ENCODE measurements at regions not wholly inside any gene's neighbourhood (a gene's known extent, or its start where the extent isn't known, plus 50 kb on each side); places are given as distances from the start of the nearest gene placed in this dataset.

DNA sequence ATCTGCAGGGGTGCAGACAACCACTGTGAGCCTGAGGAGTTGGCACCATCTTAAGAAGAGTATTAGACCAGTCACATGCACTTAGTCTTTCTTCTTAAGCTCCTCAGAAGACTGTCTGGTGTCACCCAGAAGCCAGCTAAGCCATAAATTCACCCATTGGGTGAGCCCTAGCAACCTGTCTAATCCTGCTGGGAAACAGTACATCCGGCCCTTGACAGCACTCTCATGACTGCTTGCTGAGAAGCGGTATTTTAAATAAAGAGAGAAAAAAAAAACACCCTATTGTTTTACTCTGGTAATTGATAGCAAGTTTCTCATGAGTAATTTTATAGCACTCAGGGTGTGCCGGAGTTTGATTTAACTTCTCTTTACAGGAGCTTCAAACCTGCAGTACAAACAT, 134.7 kb downstream of the SOX9 start:
- DNase-seq (ENCODE audit: low spot score), result no peak
- no peak for FAIRE-seq

DNA sequence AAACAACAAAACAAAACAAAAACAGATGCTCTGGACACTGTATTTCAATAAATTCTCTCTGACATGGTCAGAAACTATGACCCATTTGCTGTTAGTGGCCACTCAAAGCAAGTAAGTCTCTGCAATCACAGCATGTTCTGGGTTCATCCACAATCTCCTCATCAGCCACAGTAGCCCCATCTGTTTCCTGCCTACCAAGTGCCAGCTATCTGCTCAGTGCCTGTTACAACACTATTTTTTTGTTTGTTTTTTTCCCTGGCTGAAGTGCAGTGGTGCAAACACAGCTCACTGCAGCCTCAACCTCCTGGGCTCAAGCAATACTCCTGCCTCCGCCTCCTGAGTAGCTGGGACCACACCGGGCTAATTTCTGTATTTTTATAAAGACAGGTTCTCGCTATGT, 137.9 kb downstream of the SOX9 start:
- FAIRE-seq, result no peak
- DNase-seq (ENCODE audit: low spot score), result no peak

DNA sequence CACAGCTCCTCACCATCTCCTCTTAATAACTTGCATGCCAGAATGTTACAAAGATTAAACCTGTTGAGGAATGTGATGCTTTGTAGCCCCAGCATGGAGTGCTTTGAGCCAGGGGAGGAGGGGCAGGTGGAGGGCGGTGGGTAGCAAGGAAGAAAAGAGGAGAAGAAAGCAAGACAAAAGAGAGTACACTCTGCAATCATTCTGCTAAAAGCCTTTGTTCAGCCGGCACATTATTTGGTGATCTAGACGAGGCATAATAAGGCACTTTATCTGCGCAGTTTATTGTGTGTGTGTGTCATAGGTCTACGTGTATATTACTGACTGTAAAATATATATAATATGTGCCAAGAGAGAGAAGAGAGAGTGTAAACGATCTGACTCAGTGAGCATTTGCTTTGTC, 139.1 kb downstream of the SOX9 start:
- DNase-seq (ENCODE audit: low spot score) (no peak), FAIRE-seq (no peak)

DNA sequence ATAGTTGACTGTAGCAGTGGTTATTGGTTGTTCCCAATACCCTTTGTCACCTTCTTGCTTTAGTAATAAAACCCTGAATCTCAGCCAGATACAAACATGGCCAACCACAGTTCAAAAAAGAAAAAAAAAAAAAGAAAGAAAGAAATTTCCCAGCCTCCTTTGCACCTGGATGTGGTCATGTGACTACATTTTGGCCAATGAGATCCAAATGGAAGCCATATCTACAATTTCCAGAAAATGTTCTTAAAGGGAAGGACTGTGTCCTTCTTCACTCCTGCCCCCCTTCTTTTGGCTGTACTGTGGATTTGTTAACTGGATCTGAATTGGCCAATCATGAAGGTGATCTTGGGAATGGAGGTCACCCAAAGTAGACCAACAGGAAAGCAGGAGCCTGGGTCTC, 141.9 kb downstream of the SOX9 start:
- no peak for FAIRE-seq

DNA sequence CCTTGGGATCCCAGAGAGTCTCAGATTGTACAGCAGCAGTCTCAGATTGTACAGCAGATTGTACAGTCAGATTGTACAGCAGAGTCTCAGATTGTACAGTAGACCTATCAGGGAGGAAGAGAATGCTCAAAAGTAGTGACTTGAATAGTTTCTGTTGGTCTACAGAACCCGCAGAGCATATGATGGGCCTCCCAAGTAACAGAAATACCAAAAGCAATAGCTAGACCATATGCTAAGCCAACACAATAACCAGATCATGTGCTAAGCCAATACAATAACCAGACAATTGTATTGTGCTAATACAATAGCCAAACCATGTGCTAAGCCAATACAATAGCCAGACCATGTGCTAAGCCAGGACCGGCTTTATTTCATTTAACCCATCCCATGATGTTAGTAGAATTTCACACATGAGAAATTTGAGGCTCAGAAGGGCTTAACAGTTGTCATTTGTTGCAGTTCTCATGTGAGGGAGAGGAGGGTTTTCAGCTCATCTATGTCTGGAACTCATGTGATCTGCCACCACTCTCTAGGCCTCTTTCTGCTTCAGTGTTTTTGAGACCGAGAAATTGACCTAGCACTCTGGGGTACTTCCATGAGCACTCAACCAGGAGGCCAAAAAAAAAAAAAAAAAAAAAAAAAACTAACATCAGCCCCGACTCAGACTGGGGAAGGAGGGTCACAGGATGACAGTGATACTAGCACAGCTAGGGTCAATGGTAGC, 144.0 kb downstream of the SOX9 start:
- FAIRE-seq (no peak), DNase-seq (ENCODE audit: low spot score) (no peak)

More for the DNA sequence above, 141.9 kb downstream of the SOX9 start:
- DNase-seq (ENCODE audit: low spot score), result no peak

DNA sequence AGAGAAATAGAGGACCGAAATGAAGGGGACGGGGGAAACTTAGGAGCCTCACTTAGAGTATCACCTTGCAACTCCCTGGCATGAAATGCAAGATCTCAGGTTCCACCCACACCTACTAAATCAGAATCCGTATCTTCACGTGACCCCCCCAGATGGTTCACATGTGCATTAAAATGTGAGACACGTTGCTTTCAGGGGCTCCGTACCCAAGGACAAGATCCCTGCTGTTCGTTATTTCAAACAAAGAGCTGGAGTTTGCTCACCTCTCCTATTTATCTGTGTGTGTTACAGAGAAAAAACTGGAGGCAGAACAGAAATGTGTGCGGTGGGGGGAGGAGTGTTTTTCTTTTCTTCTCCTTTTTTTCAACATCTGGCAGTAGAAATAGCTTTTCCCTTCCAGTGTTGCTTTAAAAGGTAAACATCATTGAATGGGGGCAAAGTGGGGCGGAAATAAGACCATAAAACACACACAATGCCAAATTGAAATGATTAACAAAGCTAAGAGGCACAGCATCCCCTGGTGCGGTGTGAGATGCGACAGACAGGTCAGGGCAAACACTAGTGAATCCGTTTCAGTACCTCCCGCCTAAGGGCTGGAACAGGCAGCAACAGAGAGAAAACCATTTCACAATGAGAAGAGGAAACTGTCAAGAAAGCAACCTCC, 145.4 kb downstream of the SOX9 start:
- DNase-seq (ENCODE audit: low spot score) (no peak), FAIRE-seq (no peak)

DNA sequence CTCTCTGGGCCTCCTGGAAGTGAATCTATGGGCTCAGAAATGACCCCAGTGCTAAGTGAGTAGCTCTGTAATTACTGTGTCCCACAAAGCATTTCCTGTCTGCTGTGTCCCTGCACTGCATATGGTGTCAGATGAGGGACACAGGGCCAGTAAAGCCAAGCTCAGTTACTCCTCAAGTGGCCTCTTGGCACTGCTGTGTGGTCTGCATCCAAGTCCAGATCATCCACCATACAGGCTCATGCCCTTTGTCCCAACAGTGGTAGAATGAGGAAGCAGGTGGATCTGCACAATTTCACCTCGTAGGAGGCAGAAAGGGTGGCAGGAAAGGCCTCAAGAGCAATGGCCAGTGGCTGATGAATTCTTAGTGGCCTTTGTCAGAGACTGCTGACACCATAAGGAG, 146.8 kb downstream of the SOX9 start:
- FAIRE-seq, result no peak
- DNase-seq (ENCODE audit: low spot score), result no peak

DNA sequence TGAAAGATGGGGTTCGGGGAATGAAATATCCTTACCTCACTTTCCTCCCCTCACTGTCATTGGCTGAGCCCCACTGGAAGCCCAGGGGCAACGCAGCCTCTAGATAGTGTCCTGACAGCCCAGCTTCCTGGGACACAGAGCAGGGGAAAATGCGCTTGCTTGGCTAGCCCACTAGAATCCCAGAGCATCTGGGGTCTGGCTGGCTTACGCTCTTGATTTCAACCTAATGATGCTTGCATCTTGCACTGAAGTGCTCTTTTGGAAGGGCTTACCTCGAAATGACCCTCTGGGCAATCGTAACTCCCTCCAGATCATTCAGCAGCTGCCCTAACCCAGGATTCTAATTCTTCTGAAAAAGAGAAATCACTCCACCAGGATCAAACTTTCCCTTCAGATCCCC, 147.6 kb downstream of the SOX9 start:
- FAIRE-seq (no peak), DNase-seq (ENCODE audit: low spot score) (no peak)

DNA sequence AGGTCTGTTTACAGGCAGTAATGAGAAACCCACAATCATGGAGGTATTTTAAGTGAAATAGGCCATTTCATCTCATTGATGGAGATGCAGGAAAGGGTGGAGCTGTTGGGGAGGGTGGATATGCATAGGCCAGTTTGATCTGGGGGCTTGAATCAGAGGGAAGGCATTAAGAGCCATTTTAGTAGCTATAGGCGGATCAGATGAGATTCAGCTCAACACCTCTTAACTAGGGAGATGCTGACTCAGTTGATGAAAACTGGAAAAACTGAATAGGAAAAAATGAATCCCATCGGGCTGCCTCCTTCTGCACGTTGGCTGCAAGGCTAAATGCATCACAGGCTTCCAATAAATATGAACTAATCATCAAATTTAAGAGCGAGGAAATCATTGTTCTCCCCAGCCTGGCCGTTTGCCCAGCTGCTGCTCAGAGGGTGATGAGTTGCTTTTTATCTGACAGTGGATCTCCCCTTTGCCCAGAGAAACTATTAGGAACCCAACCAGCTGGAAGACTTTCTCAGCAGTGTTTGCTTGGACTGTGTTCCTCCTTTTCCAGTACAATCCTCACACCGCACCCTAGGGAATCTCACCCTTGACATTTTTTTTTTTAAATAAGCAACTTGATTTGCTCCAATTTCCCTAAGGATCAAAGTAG, 149.6 kb downstream of the SOX9 start:
- no peak for DNase-seq (ENCODE audit: low spot score)

DNA sequence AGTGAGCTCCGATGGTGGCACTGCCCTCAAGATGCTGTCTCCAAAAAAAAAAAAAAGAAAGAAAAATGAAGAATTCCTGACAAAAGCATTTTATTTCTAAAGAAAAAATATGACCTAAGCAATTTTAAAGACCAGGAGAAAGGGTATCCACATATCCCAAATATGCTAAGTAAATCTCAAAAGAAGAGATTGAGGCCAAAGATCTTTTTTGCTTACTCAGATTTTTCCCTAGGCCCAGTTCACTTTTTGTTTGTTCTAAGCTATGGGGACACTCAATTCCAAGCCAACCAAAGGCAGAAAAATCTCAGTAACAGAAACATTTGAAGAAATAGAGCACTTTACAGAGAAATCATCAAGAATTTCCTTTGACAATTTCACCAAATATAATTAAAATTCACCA, 150.8 kb downstream of the SOX9 start:
- no peak for DNase-seq (ENCODE audit: low spot score)

More for the DNA sequence above, 149.6 kb downstream of the SOX9 start:
- no peak for FAIRE-seq

DNA sequence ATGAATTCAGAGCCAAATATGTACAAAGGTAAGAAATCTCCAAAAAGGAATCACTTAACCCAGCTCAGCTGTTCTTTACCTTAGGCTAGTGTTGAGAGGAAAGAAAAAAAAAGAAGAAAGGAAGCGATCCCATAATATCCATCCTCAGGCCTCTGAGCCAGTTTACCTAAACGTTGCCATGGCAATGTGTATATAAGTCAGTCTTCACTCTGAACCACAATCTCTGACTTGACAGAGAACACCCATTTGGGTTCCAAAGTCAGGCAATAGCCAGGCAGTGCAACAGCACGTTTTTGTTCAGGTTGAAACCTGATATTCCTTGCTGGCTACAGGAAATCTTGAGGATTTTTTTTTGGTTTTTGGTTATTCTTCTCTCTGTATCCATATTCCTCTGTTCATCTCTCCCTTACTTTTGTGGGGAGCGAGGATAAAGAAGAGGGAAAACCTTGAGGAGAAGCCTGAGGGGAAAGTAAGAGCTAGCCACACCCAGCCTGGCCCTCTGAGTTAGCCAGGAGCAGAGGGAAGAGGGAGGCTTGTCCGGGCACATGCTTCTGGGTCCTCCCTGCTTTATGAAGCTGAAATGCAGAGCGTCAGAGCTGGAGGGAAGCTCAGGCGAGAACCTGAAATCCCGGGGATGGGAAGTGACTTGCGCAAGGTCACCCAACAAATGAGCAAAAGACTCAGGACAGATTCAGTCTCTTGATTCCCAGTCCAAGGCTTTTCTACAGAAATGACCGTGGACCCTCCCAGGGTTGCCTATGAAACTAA, 152.7 kb downstream of the SOX9 start:
- FAIRE-seq, result no peak
- DNase-seq (ENCODE audit: low spot score), result no peak

More for the DNA sequence above, 150.8 kb downstream of the SOX9 start:
- FAIRE-seq, result no peak

DNA sequence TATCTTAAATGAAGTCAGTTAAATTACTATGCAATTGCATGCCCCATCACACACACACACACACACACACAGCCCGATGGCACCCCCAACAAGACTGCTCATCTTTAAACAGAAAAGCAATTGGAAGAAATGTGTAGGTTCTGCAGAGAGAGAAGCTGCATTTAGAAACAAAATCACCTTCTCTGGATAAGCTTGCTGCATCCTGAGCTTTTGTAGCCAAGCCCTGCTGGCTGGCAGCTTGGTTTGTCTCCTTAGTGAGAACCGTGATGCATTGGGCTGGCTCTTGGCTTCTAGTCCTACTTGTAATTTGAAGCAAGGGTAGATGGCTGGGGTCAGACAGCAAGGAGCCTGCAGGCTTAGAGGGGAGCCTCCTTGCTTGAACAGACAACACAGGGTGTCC, 153.8 kb downstream of the SOX9 start:
- DNase-seq (ENCODE audit: low spot score) (no peak), FAIRE-seq (no peak)

DNA sequence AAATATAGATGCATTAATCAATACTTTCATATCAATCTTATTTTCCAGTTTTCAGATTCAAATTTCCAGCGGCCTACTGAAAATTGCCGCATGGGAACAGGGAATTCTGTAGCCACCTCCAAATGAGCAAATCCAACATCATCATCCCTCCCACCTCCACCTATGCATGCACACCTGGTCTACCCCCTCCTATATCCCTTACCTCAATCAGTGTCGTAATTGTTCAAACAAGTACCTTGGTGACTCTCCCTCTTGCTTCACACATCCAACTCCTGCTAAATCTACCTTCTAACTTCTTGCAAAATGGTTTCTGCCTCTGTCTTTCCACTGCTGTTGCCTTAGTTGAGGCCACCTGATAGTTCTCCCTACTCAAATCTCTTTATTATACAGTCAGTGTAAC, 160.1 kb downstream of the SOX9 start:
- DNase-seq (ENCODE audit: low spot score) (no peak), FAIRE-seq (no peak)

DNA sequence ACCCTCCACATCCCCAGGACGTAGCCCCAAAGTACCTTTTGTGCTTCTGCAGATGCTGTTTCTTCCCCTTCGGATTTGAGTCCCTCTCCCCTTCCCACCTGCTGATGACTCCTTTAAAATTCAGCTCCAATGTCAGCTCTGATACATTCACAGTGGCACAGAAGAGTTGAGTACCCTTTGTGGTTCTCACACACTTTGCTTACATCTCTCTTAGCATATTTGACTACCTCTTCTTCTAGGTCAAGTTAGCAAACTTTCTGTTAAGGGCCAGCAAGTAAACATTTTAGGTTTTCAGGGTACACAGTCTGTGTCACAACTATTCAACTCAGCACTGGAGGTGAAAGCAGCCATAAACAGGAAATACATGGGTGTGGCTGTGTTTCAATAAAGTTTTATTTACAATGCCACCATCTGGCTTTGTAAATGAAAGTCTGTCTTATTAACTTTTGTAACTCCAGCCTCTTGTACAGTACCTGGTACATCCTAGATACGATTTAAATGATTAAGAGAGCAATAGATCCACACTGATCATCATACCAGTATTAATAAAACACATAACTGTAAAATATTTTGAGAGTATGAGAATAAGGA, 161.7 kb downstream of the SOX9 start:
- DNase-seq (ENCODE audit: low spot score) (no peak), FAIRE-seq (no peak)

DNA sequence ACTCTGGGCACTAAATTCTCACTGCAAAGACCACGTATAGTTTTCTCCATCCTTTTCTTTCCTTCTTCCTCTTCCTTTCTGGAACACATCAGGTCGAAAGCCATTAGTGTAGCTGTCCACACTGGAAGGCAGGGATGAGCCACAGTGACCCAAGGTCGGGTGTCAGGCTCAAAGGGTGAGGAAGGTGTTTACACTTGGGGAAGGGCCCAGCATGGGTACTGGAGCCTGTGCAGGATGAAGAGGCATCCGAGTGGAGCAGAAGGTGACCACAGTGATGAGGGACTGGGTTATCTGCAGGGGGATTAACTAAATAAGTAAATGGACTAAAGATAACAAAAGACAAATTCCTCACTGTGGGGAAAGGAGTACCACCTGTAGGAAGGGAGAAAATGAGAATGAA, 164.0 kb downstream of the SOX9 start:
- no peak for DNase-seq (ENCODE audit: low spot score)
- FAIRE-seq, result no peak

DNA sequence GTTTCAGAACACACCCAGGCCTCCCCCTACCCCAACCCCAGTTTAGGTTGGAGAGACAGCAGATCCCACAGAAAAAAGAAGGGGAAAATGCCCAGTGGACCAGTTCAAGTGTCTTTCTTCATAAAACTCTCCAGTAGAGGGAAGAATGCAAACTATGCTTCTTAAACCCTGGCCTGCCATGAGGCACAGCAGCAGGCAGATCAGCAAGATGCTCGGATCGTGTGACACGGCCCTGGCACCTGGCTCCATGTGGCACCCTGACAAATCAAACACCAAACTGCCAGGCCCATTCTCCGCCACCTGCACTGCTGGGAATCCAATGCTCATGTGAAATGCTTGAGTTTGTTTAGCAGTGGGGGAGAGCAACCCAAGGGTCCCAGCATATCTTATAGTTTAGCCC, 166.8 kb downstream of the SOX9 start:
- no peak for FAIRE-seq
- DNase-seq (ENCODE audit: low spot score), result no peak

DNA sequence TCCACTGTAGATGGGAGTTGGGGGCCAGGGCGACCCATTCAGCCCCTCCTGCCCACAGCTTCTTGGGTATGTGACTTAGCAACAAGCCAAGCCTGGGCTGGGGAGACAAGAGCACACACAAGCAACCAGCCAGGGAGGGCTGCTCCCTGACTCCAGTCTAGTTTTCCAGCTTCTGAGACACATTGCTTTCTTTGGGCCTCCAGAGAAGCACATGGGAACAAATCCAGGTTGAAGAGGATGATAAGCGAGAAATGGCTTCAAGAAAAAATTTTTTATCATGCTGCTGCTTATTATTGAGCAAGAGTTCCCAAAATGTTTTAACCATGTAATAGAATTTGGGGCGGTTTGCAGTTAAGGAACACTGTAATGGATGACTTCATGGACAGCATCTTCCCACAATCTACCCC, 173.7 kb downstream of the SOX9 start:
- FAIRE-seq, result no peak
- no peak for DNase-seq (ENCODE audit: low spot score)

DNA sequence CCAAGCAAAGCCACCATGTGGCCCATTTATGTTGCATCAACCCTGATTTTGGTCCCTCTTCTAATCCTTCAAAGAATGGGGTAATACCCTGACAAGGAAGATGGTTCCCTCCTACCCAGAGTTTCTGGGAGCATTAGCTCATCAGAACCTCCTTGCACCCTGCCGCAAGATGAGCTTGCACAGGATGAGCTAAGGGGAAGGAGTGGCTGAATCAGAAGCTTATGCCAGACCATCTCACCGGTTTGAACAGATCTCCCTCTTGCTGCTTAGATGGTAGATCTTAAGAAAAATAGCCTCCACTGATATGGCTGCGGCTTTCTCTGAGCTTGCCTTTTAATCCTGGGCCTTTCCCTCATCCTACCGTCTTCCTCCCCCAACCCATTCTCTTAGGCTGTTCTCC, 175.1 kb downstream of the SOX9 start:
- no peak for FAIRE-seq
- no peak for DNase-seq (ENCODE audit: low spot score)

DNA sequence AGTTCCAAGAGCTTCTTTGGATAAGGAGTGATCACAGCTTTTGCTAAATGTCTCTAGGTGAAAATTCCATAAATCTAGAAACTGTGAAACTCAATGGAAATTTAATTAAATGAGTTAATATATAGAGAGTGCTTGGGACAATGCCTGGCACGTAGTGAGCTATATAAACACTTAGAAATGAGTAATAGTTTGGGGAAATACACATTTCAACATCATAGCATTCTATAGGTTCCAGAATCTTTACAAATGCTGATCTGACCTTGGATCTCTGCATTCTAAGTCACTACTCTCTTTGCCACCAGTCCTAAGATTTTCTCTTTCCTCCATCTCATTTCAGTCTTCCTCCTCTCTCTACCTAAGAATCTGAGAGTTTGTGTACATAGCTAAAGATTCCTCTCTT, 175.6 kb downstream of the SOX9 start:
- DNase-seq (ENCODE audit: low spot score) (no peak), FAIRE-seq (no peak)

DNA sequence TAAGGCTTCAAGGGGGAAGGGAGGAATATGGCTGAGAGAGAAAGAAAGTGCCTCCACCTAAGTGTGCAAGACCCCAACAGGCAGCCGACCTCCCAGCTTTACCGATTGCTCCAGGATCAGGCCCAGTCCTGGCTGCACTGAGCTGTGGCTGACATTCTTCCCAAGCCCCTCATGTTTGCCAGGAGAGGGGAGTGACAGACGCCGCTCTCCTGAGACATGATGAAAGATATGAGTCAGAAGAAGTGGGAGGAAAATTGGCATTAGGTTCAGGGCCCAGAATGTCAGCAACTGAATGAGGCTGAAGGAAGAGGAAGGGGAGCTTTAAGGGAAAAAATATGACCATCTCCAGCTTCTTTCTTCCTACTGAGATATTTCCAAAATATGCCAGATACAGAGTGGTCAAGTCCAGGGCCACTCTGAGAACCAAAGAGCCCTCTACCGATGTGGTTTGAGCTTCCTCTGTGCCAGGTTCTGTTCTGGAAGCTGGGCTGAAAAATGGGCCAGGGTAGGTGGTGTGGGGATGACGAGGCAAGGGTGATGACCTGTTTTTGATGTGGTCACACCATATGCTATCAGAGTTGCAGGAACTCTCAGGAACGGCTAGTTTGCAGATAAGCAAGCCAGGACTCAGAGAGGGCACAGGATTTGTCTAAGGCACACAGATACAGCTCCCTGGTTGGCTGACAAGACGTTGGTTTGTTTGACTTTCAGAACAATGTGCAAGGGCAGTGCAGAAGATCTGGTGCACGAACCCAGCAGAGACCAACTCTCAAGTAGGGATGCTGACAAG, 176.7 kb downstream of the SOX9 start:
- peak; percentile 72 for DNase-seq (ENCODE audit: low spot score)

DNA sequence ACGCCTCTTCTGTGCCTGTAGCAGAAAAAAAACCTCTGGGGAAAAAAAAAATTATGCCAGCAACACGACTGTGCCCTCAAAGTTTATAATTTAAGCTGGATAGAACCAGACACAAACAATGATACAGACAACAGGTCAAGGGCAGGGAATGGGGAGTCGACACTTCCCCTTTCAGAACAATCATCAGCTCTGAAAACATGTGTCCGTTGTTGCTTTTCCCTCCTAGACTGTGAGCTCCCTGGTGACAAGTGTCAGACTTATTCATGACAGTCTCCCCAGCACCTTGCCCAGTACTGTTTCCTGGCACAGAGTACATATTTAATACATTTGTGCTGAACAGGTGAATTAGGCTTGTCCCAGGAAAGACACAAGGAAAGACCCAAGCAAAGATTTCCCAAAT, 178.3 kb downstream of the SOX9 start:
- no peak for DNase-seq (ENCODE audit: low spot score)
- FAIRE-seq, result no peak

More for the DNA sequence above, 176.7 kb downstream of the SOX9 start:
- peak; percentile 66 for FAIRE-seq
